Duodenal mucosa (tissue), 2 donors: ENCODE measurements at regions not wholly inside any gene's neighbourhood (a gene's known extent, or its start where the extent isn't known, plus 50 kb on each side); places are given as distances from the start of the nearest gene placed in this dataset.

Experiments
- H3K27ac ChIP-seq: one replicate; pipeline ENCODE4 v1.7.0; 2013; ENCODE audit warnings: low read depth, low read length
- H3K27me3 ChIP-seq, 2 donors: one replicate each; pipeline ENCODE4 v1.7.0; 2013; ENCODE audit warnings: low read length in 2 of 2, control low read depth in 1 of 2; ENCODE audit not compliant: insufficient read depth in 2 of 2, control insufficient read depth in 1 of 2
- H3K36me3 ChIP-seq, 2 donors: one replicate each; pipeline ENCODE4 v1.7.0; 2013; ENCODE audit warnings: low read length in 2 of 2, control low read depth in 1 of 2; ENCODE audit not compliant: insufficient read depth in 2 of 2, control insufficient read depth in 1 of 2
- H3K4me1 ChIP-seq, 2 donors: one replicate each; pipeline ENCODE4 v1.7.0; 2013; ENCODE audit warnings: low read length in 2 of 2, control low read depth in 1 of 2; ENCODE audit not compliant: insufficient read depth in 2 of 2, control insufficient read depth in 1 of 2
- H3K4me3 ChIP-seq, 2 donors: one replicate each; pipeline ENCODE4 v1.7.0; 2013; ENCODE audit warnings: low read length in 2 of 2, low read depth in 1 of 2
- H3K9ac ChIP-seq, 2 donors: one replicate each; pipeline ENCODE4 v1.7.0; 2013; ENCODE audit warnings: low read length in 2 of 2, low read depth in 1 of 2
- H3K9me3 ChIP-seq, 2 donors: one replicate each; pipeline ENCODE4 v1.7.0; 2013; ENCODE audit warnings: low read length in 2 of 2, control low read depth in 1 of 2; ENCODE audit not compliant: control insufficient read depth in 1 of 2

- H3K9me3 ChIP-seq, result peaks cover 4 to 18% of the 10 kb centered on the region in 2 donors
- no peaks in the 10 kb centered on the region for H3K4me1 ChIP-seq
- no peak overlapping the region for H3K27ac ChIP-seq
- H3K36me3 ChIP-seq, result no peaks in the 10 kb centered on the region
- H3K4me3 ChIP-seq, result no peak overlapping the region
- no peaks in the 10 kb centered on the region for H3K27me3 ChIP-seq
- no peak overlapping the region for H3K9ac ChIP-seq
Observed at GRCh38 chr11:128313931-128314330, 273.4 kb downstream of the ETS1 start.

- Histone ChIP-seq H3K27ac (no peak overlapping the region), H3K36me3 (no peaks in the 10 kb centered on the region), H3K4me1 (no peaks in the 10 kb centered on the region), H3K9ac (no peak overlapping the region), H3K4me3 (no peak overlapping the region), H3K27me3 (no peaks in the 10 kb centered on the region), H3K9me3 (peaks cover 4 to 18% of the 10 kb centered on the region in 2 donors)
Observed at GRCh38 chr11:128311742-128312719, 275.3 kb downstream of the ETS1 start.

DNA sequence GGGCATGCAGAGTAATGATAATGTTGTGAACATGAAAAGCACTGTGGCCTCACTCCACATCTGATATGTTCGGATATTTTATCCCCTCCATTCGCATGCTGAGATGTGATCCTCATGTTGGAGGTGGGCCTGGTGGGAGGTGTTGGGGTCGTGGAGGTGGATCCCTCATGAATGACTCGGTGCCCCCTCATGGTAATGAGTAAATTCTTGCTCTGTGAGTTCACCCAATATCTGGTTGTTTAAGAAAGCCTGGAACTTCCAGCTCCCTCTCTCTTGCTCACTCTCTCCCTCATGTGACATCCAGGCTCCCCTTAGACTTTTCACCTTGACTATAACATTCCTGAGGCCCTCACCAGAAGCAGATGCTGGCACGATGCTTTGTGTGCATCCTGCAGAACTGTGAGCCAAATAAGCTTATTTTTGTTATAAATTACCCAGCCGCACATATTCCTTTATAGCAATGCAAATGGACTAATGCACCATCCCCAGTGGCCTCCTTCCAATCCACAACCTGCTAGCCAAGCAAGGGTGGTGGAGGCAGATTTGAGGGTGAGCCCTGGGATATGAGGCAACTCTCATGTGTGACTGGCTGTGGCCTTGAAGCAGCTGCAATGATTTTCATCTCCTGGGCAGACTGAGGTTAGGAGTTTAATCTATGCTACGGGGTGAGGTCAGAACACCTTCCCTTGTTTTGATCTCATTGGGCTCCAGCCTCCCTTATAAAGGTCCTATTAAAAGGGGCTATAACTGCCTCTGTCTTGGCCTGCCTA is 276.5 kb downstream of the ETS1 start:
- no peak overlapping the region for H3K9ac ChIP-seq
- no peak overlapping the region for H3K4me3 ChIP-seq
- peaks cover 4 to 18% of the 10 kb centered on the region in 2 donors for H3K9me3 ChIP-seq
- H3K4me1 ChIP-seq, result peaks cover 0 to 4% of the 10 kb centered on the region in 2 donors
- H3K36me3 ChIP-seq, result no peaks in the 10 kb centered on the region
- no peak overlapping the region for H3K27ac ChIP-seq
- no peaks in the 10 kb centered on the region for H3K27me3 ChIP-seq

DNA sequence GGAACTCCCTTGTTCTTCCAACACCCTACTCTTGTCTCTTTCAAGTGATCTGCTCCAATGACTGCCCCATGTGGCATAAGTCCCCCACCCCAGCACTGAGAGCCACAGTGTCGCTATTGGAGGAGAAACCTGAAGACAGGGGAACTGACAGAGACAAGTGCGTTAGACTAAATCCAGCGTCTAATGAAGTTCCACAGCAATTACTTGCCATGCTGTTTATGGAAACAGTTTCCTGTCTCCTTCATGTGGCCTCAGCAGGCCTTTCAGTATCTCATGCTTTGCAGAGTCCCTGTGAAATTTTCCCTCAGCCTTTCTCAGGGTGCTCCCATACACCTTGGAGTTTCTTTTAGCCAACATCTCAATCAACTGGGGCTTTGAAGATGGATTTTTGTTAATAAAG is 277.4 kb downstream of the ETS1 start:
- H3K36me3 ChIP-seq, result no peaks in the 10 kb centered on the region
- no peaks in the 10 kb centered on the region for H3K27me3 ChIP-seq
- H3K9ac ChIP-seq, result no peak overlapping the region
- peaks cover 0 to 13% of the 10 kb centered on the region in 2 donors for H3K4me1 ChIP-seq
- peaks cover 4 to 13% of the 10 kb centered on the region in 2 donors for H3K9me3 ChIP-seq
- H3K27ac ChIP-seq, result no peak overlapping the region
- H3K4me3 ChIP-seq, result no peak overlapping the region

DNA sequence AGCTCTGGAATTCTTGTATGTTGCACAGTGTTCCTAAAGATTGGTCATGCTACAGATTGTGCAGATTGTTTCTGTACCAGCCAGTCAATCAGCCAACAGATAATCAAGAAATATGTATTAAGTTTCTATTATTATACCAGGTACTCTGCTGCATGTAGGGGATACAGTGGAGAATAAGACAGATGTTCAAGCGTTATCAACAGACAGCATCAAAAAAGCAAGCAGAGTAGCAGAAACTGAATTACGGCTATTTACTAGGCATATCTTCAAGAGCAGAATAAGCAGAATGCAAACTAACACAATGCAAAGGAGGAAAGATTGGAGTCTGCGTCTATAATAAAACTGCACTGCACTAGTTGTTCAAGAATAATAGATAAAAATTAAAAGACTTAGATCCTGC is 278.6 kb downstream of the ETS1 start:
- Histone ChIP-seq H3K27ac (no peak overlapping the region), H3K36me3 (no peaks in the 10 kb centered on the region), H3K4me3 (no peak overlapping the region), H3K4me1 (peaks cover 0 to 14% of the 10 kb centered on the region in 2 donors), H3K9me3 (peaks cover 0 to 1% of the 10 kb centered on the region in 2 donors), H3K9ac (no peak overlapping the region), H3K27me3 (no peaks in the 10 kb centered on the region)

DNA sequence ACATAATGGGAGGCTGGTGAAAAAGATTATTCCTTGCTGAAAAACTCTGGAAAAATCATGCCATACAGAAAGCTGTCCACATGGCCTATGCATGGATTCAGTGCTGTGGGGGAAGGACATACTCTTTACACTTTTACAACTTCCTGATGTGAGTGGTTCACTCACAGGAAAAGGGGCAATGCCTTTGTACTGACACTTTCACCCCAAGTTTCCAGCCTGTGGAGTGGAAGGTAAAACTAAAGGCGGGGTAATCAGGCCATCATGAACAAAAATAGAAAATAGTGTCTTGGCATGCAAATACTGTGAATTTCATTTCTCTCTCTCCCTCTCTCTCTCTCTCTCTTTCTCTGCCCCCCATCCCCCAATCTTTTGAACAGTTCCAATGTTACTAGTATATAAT is 281.8 kb downstream of the ETS1 start:
- H3K27ac ChIP-seq, result no peak overlapping the region

GRCh38 chr11:128304666-128305485 is 282.5 kb downstream of the ETS1 start:
- Histone ChIP-seq H3K4me1 (peaks cover 2 to 14% of the 10 kb centered on the region in 2 donors), H3K27me3 (no peaks in the 10 kb centered on the region), H3K9me3 (no peaks in the 10 kb centered on the region), H3K27ac (no peak overlapping the region), H3K9ac (no peak overlapping the region), H3K36me3 (no peaks in the 10 kb centered on the region), H3K4me3 (no peak overlapping the region)

More for the DNA sequence above, 281.8 kb downstream of the ETS1 start:
- Histone ChIP-seq H3K4me3 (no peak overlapping the region), H3K9me3 (no peaks in the 10 kb centered on the region), H3K27me3 (no peaks in the 10 kb centered on the region), H3K9ac (no peak overlapping the region), H3K36me3 (no peaks in the 10 kb centered on the region), H3K4me1 (peaks cover 0 to 14% of the 10 kb centered on the region in 2 donors)

- Histone ChIP-seq H3K27ac (no peak overlapping the region), H3K36me3 (no peaks in the 10 kb centered on the region), H3K4me3 (no peak overlapping the region), H3K27me3 (no peaks in the 10 kb centered on the region), H3K4me1 (peaks cover 2 to 14% of the 10 kb centered on the region in 2 donors), H3K9me3 (no peaks in the 10 kb centered on the region), H3K9ac (no peak overlapping the region)
Observed at GRCh38 chr11:128304116-128304515, 283.2 kb downstream of the ETS1 start.

DNA sequence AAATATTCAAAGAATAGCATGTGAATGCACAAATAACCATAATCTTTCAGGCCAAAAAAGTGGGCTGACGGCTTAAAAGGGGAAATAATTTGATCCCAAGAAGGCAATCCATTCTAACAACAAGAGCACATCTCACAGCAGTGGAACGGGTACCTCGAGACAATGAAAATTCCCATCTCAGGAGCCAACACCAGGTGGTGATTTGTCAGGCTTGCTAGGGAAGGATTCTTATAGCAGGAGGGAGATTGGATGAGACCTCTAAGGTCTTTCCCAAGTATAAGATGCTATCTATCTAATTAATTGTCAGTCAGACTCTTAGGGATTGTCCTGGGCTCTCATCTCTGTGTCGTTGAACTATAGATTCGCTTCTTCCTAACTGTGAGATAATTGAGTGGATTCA is 284.0 kb downstream of the ETS1 start:
- Histone ChIP-seq H3K9ac (no peak overlapping the region), H3K9me3 (no peaks in the 10 kb centered on the region), H3K27ac (no peak overlapping the region), H3K36me3 (no peaks in the 10 kb centered on the region), H3K4me1 (peaks cover 2 to 14% of the 10 kb centered on the region in 2 donors), H3K27me3 (no peaks in the 10 kb centered on the region), H3K4me3 (no peak overlapping the region)
